ENCODE measurements at regions not wholly inside any gene's neighbourhood (a gene's known extent, or its start where the extent isn't known, plus 50 kb on each side); places are given as distances from the start of the nearest gene placed in this dataset.

DNA sequence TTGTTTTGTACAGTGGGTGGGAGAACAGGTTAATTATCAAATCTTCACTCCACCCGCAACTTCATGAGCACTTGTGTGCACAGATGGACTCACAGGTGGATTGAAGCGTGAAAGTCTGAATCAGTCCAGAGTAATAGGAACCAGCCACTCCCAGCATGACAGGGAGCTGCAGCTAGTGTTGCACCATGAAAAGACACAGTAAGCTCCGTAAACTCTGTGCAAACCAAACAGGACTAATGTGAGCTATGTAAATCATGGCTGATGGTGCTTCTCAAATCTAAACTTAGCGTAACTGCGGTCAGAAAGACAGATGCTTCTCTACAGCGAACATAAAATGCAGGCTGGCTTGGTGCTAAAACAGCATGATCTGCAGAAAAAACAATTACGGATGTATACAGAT, 114.4 kb downstream of the CENPF start:
- H2AK9ac ChIP-seq (replicated peaks; ENCODE audit: low read depth, low read length, poor library complexity) = no peak overlapping the region
- no peaks in the 10 kb centered on the region for H3K36me3 ChIP-seq (ENCODE audit: control insufficient read depth, insufficient read depth, low read length)
- H4K5ac ChIP-seq (ENCODE audit: low read depth, low read length) = no peak overlapping the region
- DNase-seq (no peak), ATAC-seq (ENCODE audit: low read depth) (no peak)
- dilution Hi-C loops (cut with HindIII; ENCODE audit: low sequenced_read_pairs, unreplicated experiment) = no loop called here
- ChIA-PET POLR2A (ENCODE audit: unreplicated experiment) (no interaction called here), CTCF (interaction anchor here (0.6 to 0.9 kb wide), 2 partner anchors 13 to 77 kb away, joined by 3 read pairs; no protein-coding TSS in a partner anchor)
- no peak overlapping the region for H3K23ac ChIP-seq (ENCODE audit: low read depth, low read length)
- H2BK15ac ChIP-seq (ENCODE audit: low read depth, low read length) = no peak overlapping the region
- no peaks in the 10 kb centered on the region for H3K79me1 ChIP-seq (ENCODE audit: low read depth in 1 of 2, low read length in 2 of 2)
- H3K9ac ChIP-seq (ENCODE audit: low read depth, low read length) = no peak overlapping the region
- no peak overlapping the region for H3K4me3 ChIP-seq (ENCODE audit: insufficient read depth, low read depth, low read length)
- H3K4ac ChIP-seq (ENCODE audit: low read depth, low read length) = no peak overlapping the region
- no peak overlapping the region for H2BK20ac ChIP-seq (ENCODE audit: low read depth, low read length)
- no peak overlapping the region for H2BK120ac ChIP-seq (ENCODE audit: low read depth, low read length)
- no peak overlapping the region for H4K91ac ChIP-seq (ENCODE audit: insufficient read depth, low read depth, low read length)
- no TSS peak for BruUV-seq (replicated peaks)
- no peak overlapping the region for H4K8ac ChIP-seq (ENCODE audit: low read depth in 2 of 2, low read length in 2 of 2)
- H4K20me1 ChIP-seq (ENCODE audit: insufficient read depth, low read length) = no peaks in the 10 kb centered on the region
- no peak overlapping the region for H3K14ac ChIP-seq (replicated peaks; ENCODE audit: low read depth, low read length)
- H3K27ac ChIP-seq (ENCODE audit: insufficient read depth, low read length) = no peak overlapping the region
- TF ChIP-seq RCOR1 (IDR thresholded peaks at IDR 0.05; ENCODE audit: insufficient replicate concordance, low read length) = no peak
- TF ChIP-seq NFE2L2 (IDR thresholded peaks at IDR 0.05; ENCODE audit: low read depth, low read length) = no peak
- TF ChIP-seq, protein P1, sequence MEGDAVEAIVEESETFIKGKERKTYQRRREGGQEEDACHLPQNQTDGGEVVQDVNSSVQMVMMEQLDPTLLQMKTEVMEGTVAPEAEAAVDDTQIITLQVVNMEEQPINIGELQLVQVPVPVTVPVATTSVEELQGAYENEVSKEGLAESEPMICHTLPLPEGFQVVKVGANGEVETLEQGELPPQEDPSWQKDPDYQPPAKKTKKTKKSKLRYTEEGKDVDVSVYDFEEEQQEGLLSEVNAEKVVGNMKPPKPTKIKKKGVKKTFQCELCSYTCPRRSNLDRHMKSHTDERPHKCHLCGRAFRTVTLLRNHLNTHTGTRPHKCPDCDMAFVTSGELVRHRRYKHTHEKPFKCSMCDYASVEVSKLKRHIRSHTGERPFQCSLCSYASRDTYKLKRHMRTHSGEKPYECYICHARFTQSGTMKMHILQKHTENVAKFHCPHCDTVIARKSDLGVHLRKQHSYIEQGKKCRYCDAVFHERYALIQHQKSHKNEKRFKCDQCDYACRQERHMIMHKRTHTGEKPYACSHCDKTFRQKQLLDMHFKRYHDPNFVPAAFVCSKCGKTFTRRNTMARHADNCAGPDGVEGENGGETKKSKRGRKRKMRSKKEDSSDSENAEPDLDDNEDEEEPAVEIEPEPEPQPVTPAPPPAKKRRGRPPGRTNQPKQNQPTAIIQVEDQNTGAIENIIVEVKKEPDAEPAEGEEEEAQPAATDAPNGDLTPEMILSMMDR (conservative IDR thresholded peaks at IDR 0.05; ENCODE audit: low read depth, low read length) = no peak
- no peak for TF ChIP-seq RAD21 (IDR thresholded peaks at IDR 0.05; ENCODE audit: low read length)
- no peak for TF ChIP-seq CEBPB (IDR thresholded peaks at IDR 0.05; ENCODE audit: low read depth, low read length)
- TF ChIP-seq RFX5 (IDR thresholded peaks at IDR 0.05; ENCODE audit: low read depth, low read length) = no peak
- no peak for TF ChIP-seq CHD1 (IDR thresholded peaks at IDR 0.05; ENCODE audit: low read depth, low read length)
- no peak for TF ChIP-seq FOS (IDR thresholded peaks at IDR 0.05; ENCODE audit: low read depth, low read length)
- no peak for TF ChIP-seq MAFK (IDR thresholded peaks at IDR 0.05; ENCODE audit: low read depth, low read length)
- no peak for TF ChIP-seq MAZ (IDR thresholded peaks at IDR 0.05; ENCODE audit: borderline replicate concordance, low read depth, low read length)
- no peak for TF ChIP-seq POLR2A (IDR thresholded peaks at IDR 0.05; ENCODE audit: low read depth, low read length)
- TF ChIP-seq BHLHE40 (IDR thresholded peaks at IDR 0.05; ENCODE audit: low read depth, low read length) = no peak
- no peak for TF ChIP-seq MXI1 (IDR thresholded peaks at IDR 0.05; ENCODE audit: borderline replicate concordance, low read depth, low read length)
- TF ChIP-seq, protein P2, sequence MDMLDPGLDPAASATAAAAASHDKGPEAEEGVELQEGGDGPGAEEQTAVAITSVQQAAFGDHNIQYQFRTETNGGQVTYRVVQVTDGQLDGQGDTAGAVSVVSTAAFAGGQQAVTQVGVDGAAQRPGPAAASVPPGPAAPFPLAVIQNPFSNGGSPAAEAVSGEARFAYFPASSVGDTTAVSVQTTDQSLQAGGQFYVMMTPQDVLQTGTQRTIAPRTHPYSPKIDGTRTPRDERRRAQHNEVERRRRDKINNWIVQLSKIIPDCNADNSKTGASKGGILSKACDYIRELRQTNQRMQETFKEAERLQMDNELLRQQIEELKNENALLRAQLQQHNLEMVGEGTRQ (IDR thresholded peaks at IDR 0.05; ENCODE audit: low read depth, low read length) = no peak
- TF ChIP-seq, protein P3, sequence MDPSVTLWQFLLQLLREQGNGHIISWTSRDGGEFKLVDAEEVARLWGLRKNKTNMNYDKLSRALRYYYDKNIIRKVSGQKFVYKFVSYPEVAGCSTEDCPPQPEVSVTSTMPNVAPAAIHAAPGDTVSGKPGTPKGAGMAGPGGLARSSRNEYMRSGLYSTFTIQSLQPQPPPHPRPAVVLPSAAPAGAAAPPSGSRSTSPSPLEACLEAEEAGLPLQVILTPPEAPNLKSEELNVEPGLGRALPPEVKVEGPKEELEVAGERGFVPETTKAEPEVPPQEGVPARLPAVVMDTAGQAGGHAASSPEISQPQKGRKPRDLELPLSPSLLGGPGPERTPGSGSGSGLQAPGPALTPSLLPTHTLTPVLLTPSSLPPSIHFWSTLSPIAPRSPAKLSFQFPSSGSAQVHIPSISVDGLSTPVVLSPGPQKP (IDR thresholded peaks at IDR 0.05; ENCODE audit: borderline replicate concordance, low read depth, low read length) = no peak
- TF ChIP-seq SMC3 (IDR thresholded peaks at IDR 0.05; ENCODE audit: low read depth, low read length) = no peak
- intact Hi-C loops (cut with micrococcal nuclease) = no loop called here
- no peak overlapping the region for H3K18ac ChIP-seq (ENCODE audit: low read depth, low read length)
- no peaks in the 10 kb centered on the region for H3K4me1 ChIP-seq (ENCODE audit: control insufficient read depth, insufficient read depth, low read length)
- no peak overlapping the region for H2AK5ac ChIP-seq (ENCODE audit: low read depth, low read length)
- peaks cover 2% of the 10 kb centered on the region; the same call in 1 of the 2 replicates for H3K9me1 ChIP-seq (ENCODE audit: insufficient read depth, low read length)
- no peak overlapping the region for H2AFZ ChIP-seq (replicated peaks; ENCODE audit: low read length, poor library complexity)
- H3K4me2 ChIP-seq (ENCODE audit: low read depth, low read length) = no peak overlapping the region
- H3K27me3 ChIP-seq (ENCODE audit: control insufficient read depth, insufficient read depth, low read length) = no peaks in the 10 kb centered on the region
- no peak overlapping the region for H3K56ac ChIP-seq (ENCODE audit: extremely low read depth, insufficient read depth, low read length)
- H3K9me3 ChIP-seq (ENCODE audit: control insufficient read depth, insufficient read depth, low read length) = no peaks in the 10 kb centered on the region
- no peak overlapping the region for H2BK5ac ChIP-seq (ENCODE audit: low read depth, low read length, poor library complexity, severe bottlenecking)
- 97% methylated on average over 5 of the region's 7 CpGs; no CpG with 5 or more reads in 1 of the 2 experiments for WGBS, 2 experiments (ENCODE audit: extremely low coverage in 2 of 2, insufficient read length in 1 of 2)
- in situ Hi-C loops (cut with MboI; ENCODE audit: low sequenced_read_pairs) = no loop called here

Measured in IMR-90 (cell line).